ENCODE measurements at regions not wholly inside any gene's neighbourhood (a gene's known extent, or its start where the extent isn't known, plus 50 kb on each side); places are given as distances from the start of the nearest gene placed in this dataset.

DNA sequence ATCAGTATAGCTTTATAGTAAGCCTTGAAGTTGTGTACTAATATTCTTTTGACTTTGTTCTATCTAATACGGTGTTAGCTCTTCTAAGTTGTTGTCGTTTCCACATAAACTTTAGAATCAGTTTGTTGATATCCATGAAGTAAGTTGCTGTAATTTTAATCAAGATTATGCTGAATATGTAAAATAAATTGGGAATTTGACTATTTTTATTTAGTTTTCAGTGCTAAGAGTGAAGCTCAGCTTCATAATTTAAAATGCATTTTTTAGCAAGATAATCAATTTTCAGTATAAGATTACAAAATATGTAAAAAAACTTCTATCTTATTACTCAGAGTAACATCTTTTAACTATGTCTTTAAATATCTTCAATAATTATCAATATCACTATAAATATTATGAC is 1374.8 kb downstream of the PCDH7 start:
- no peak for TF ChIP-seq POLR2A (IDR thresholded peaks at IDR 0.05; ENCODE audit: low read depth, low read length)
- FAIRE-seq, result no peak
- DNase-seq (ENCODE audit: insufficient read length, low spot score), result no peak

DNA sequence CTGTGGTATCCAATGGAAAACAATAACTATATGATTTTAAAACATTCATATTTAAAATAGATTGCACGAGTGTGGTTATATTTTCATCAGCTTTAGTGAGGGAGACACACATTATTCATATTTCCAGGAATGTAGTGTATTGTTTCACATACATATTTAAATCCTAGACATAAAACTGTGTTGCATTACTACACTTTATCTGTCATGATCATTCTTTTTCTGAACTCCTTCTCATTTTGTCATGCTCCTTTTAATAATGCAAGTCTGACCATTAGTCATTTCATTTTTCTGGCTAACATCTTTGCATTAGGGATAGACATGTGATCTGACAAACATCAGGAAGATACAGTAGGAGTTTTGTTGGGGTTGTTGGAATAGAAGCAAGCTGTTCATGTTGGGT is 1382.7 kb downstream of the PCDH7 start:
- TF ChIP-seq POLR2A (IDR thresholded peaks at IDR 0.05; ENCODE audit: low read depth, low read length), result no peak
- DNase-seq (ENCODE audit: insufficient read length, low spot score), result no peak
- no peak for FAIRE-seq

DNA sequence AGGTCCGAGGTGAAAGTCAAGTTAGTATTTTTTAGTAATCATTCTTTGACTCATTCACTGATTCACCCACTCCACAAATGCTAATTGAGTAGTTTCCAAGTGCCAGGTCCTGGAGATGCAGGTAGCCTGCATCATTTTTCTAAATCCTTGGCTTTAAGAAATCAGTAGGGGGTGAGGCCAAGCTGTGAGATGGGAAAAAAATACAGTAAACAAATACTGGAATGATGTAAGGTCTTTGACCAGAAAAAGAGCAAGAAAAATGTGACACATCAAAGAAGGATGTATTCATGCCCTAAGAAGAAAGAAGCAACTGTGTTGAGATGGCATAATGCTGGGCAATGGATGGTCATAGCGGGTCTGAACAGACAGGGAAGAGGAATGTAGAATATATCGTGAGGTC is 1386.6 kb downstream of the PCDH7 start:
- no peak for FAIRE-seq
- TF ChIP-seq POLR2A (IDR thresholded peaks at IDR 0.05; ENCODE audit: low read depth, low read length), result no peak
- DNase-seq (ENCODE audit: insufficient read length, low spot score), result no peak

DNA sequence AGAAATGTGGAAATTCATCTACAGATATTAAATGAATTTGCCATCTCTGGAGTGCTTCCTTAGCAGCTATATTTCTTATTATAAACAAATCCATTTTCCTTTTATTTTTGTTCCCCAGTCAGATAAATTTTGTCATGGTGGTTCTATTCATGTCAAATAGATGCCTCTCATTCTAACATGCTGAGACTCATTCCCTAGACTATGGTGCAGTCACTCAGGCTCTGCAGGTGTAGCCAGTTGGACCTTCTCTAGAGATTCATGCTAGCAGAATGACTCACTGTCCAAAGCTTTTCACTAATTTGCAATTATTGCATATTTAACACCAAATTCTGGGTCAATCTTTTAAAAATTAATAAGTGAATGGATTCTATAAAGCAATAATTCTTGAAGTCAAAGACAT is 1392.7 kb downstream of the PCDH7 start:
- no peak for FAIRE-seq
- no peak for TF ChIP-seq POLR2A (IDR thresholded peaks at IDR 0.05; ENCODE audit: low read depth, low read length)
- DNase-seq (ENCODE audit: insufficient read length, low spot score), result no peak

DNA sequence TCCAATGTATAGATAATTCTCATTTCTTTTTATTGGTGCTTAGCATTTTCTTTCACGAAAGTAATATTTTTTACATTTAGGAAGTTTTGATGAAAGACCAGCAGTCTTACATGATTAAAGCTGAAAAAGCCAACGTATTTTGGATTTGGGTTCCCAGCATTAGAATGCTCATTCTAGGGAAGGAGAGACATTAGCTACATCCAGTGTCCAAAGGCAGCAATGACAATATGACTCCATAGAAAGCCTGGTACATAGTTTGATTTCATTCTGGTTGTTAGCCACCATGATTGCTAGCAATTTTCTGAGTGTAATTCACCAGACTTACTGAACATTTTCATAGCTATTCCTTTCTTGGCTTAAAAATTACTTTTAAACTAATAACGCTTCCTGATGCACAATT is 1397.5 kb downstream of the PCDH7 start:
- TF ChIP-seq POLR2A (IDR thresholded peaks at IDR 0.05; ENCODE audit: low read depth, low read length), result no peak
- no peak for FAIRE-seq
- no peak for DNase-seq (ENCODE audit: insufficient read length, low spot score)

DNA sequence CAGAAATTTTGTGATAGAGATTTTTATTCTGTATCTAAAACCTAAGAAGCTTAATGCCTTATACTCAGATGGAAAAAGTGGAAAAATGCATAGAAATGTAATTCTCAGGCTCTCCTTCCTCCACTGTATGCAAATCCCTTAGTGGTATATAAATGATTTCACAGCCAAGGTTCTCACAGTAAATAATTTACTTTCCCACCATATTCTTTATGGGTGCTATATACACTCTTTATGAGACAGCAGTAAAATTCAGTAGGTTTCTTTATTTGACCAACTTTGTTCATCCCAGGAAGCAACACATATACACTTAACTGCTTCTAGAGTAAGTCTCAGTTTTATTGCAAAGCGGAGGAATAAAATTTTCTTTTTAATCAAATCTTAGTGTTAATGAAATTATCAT is 1399.7 kb downstream of the PCDH7 start:
- FAIRE-seq (no peak), DNase-seq (ENCODE audit: insufficient read length, low spot score) (no peak)
- TF ChIP-seq POLR2A (IDR thresholded peaks at IDR 0.05; ENCODE audit: low read depth, low read length), result no peak

DNA sequence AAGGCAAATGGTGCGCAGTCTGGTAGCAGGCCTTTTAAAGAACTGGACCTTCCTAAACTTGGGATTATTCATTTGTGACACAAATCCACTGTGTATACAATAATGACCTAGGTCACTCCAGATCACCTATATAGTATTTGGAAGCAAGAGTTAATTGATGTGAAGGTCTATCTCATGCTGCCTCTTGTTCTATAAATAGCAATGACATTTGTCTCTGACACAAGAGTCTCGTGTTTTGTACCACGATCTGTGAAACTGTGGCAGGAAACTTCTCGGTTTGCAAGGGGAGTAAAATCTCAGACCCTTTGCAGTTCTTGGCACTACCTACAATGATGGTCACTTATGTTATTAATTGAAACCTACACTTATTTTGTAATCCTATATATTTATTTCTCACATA is 1408.4 kb downstream of the PCDH7 start:
- DNase-seq (ENCODE audit: insufficient read length, low spot score) (no peak), FAIRE-seq (no peak)
- no peak for TF ChIP-seq POLR2A (IDR thresholded peaks at IDR 0.05; ENCODE audit: low read depth, low read length)

DNA sequence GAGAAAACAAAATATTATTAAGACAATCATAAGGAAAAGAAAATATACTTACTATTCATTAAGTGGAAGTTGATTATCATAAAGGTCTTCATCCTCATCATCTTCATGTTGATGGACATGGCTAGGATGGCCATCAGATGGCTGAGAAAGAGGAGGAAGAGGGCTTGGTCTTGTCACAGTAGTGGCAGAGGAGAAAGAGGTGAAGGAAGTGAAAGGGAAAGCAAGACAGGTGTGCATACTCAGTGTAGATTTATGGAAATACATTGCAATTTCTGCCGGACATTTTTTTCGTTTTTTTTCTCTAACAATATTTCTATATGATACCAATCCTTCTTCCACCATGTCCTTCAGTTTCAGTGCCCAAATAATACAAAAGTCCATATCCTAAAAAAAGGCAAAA is 1409.8 kb downstream of the PCDH7 start:
- TF ChIP-seq POLR2A (IDR thresholded peaks at IDR 0.05; ENCODE audit: low read depth, low read length), result no peak
- DNase-seq (ENCODE audit: insufficient read length, low spot score) (no peak), FAIRE-seq (no peak)

DNA sequence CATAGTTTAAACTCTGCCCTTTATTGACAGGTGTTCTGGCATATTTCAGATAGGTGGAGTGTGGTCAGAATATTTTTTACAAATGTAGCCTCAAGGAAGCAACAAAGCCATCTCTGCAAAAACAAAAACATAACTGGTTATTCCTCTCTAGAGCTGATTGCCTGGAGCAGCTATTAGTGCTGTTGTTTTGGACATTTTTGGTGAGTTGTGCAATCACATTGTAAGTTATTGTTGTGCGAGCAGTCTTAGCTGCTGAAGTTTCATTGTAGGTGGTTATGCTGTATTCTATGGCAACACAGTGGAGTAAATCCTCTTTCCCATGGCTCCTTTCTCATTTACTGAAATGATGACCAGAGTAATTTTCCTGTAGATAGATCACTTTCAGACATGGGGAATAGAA is 1413.0 kb downstream of the PCDH7 start:
- no peak for TF ChIP-seq POLR2A (IDR thresholded peaks at IDR 0.05; ENCODE audit: low read depth, low read length)
- DNase-seq (ENCODE audit: insufficient read length, low spot score) (no peak), FAIRE-seq (no peak)

DNA sequence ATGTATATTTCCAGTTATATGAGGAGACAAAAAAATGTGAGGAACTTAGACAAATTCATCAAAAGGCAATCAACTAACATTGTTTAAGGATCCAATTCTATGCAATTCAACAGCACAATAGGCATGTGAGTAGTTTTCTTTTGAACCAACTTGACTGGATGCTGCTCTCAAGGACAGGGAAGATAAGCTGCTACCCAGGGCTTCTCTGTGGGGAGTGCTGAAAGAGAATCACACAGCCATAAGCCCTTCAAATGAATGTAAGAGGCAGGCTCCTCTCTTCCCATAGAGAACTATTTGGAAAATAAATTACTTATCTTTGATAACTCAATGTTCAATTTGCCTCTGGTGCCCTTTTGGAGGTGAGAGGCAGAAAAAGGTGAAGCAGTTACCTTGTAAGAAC is 1413.6 kb downstream of the PCDH7 start:
- no peak for FAIRE-seq
- TF ChIP-seq POLR2A (IDR thresholded peaks at IDR 0.05; ENCODE audit: low read depth, low read length), result no peak

DNA sequence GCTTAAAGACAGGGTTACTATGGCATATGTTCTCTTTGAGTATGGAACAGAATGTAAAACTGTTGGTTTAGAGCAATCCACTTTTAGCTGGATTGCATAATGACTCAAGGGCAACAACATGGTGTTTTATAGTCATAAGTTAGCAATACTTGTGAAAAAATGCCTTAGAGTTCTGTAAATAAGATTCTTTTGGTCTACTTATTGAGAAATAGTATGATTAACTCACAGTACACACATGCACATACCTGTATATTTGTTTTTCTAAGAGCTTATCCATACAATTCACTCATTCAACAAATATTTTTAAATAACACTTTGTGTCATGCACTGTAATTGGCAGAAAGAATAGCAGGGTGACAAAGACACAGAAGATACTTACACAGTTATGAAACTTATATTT is 1415.5 kb downstream of the PCDH7 start:
- DNase-seq (ENCODE audit: insufficient read length, low spot score) (no peak), FAIRE-seq (no peak)
- TF ChIP-seq POLR2A (IDR thresholded peaks at IDR 0.05; ENCODE audit: low read depth, low read length), result no peak

More for the DNA sequence above, 1413.6 kb downstream of the PCDH7 start:
- no peak for DNase-seq (ENCODE audit: insufficient read length, low spot score)

DNA sequence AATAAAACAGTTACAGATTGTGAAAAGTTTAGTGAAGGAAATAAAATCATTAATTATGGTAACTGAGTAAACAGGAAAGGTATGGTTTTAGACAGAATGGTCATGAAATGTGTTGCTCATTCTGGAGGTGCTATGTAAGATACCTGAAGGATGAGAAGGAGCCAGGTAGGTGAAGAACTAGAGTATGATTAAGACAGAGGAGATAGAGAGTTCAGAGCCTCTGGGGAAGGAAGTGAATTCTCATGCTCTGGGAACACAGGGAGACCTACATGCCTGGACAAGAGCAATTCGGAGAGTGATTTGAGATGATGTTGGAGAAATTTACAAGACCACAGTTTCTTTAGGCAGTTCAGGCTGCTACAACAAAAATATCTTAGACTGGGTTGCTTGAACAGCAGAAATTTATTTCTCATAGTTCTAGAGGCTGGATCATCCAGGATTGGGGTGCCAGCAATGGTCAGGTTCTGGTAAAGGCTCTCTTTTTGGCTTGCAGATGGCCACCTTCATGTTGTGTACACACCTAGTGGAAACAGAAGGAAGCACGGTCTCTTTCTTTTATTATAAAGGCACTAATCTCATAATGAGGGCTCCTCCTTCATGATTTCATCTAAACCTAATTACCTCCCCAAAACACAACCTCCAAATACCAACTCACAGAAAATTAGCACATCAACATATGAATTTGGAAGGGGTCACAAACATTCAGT is 1416.1 kb downstream of the PCDH7 start:
- TF ChIP-seq POLR2A (IDR thresholded peaks at IDR 0.05; ENCODE audit: low read depth, low read length), result no peak
- no peak for FAIRE-seq

DNA sequence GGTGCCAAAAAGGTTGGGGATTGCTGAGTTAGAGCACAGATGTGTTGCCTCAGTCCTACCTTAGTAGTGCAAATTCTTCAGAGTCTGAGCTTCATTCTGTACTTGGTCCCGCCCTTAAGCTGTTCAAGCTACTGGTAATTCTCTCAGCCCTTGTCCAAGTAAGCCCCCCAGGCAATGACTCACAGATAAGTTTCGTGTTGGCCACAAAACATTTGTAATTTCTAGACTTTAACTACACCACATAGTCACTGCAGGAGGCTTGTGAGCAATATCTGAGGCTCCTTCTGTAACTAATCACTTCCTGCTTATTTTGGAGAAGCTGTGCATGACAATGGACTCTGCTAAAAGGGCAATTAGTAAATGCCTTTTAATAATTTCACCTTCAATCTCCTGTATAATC is 1420.5 kb downstream of the PCDH7 start:
- no peak for TF ChIP-seq POLR2A (IDR thresholded peaks at IDR 0.05; ENCODE audit: low read depth, low read length)
- FAIRE-seq, result no peak
- DNase-seq (ENCODE audit: insufficient read length, low spot score), result peak; percentile 9

More for the DNA sequence above, 1416.1 kb downstream of the PCDH7 start:
- DNase-seq (ENCODE audit: insufficient read length, low spot score), result no peak

DNA sequence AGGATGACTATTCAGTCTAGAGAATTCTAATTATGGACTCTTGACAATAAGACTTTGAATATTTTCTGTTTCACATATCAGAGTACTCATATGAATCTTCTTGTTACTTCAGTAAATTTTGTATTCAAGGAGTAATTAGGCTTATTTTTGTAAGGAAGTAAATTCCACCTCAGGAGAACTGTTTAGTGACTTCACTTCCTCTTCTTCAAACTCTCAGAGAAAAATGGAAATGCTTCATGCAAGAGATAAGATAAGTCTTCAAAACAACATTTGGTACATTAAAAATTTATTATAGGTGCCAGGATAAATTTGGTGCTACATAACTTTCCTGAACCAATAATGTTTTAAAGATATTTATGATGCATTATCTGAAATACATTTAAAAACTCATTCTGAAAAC is 1421.9 kb downstream of the PCDH7 start:
- DNase-seq (ENCODE audit: insufficient read length, low spot score) (no peak), FAIRE-seq (no peak)
- TF ChIP-seq POLR2A (IDR thresholded peaks at IDR 0.05; ENCODE audit: low read depth, low read length), result no peak

DNA sequence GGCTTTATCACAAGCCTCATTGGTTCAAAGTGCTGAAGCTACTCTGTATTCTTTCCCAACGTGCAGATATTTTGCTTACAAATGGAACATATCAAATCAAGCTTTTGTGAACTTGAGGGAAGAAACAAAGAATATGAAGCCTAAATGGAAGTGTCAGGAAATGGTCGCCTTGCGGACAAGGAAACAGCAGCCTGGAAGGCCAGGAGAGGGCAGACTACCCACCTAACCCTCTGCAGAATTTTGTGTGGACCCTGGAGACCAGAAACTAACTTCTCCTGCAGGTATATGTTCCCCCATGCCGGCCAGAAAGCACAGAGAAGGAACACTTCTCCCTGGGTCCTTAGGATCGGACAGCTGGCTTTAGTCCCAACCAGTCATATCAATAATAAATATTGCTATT is 1425.8 kb downstream of the PCDH7 start:
- no peak for TF ChIP-seq POLR2A (IDR thresholded peaks at IDR 0.05; ENCODE audit: low read depth, low read length)
- FAIRE-seq (no peak), DNase-seq (ENCODE audit: insufficient read length, low spot score) (no peak)

Measured in H54 (cell line).